IMR-90 (cell line): ENCODE measurements at regions not wholly inside any gene's neighbourhood (a gene's known extent, or its start where the extent isn't known, plus 50 kb on each side); places are given as distances from the start of the nearest gene placed in this dataset.

Experiments used
- ATAC-seq: fragments of 200-7000 bp; cut with Tn5 transposase; 2 replicates; pipeline ENCODE4 v1.9.1; 2020; ENCODE audit warnings: low read depth, mild to moderate bottlenecking, moderate library complexity
- BruUV-seq: library from RNA; stranded (reverse); fragments of 400-500 nt; replicated peaks from 2 replicates; lab custom pipeline; 2021; lab: Mats Ljungman, UMichigan
- CTCF ChIA-PET: fragments of 300-600 bp; formaldehyde crosslinking; extraction: SDS; loops from one replicate; lab custom pipeline; 2021; ENCODE audit warnings: antibody characterized with exemption; lab: Yijun Ruan, JAX
- POLR2A ChIA-PET: fragments of 300-600 bp; sonication (Branson Sonifier 250); formaldehyde crosslinking; loops from one replicate; lab custom pipeline; 2022; ENCODE audit warnings: antibody characterized with exemption; ENCODE audit not compliant: unreplicated experiment; lab: Charles Lee
- DNase-seq: peaks from one replicate; pipeline ENCODE4 v3.0.0; 2013
- H2AFZ ChIP-seq: replicated peaks from 2 replicates; pipeline ENCODE3; 2013; ENCODE audit warnings: low read length, mild to moderate bottlenecking; ENCODE audit not compliant: poor library complexity
- H2AK5ac ChIP-seq: 2 replicates; pipeline ENCODE4 v1.6.1; 2013; ENCODE audit warnings: low read depth, low read length, inconsistent platforms
- H2AK9ac ChIP-seq: replicated peaks from 2 replicates; pipeline ENCODE3; 2013; ENCODE audit warnings: mild to moderate bottlenecking, low read depth, low read length, moderate library complexity; ENCODE audit not compliant: poor library complexity
- H2BK120ac ChIP-seq: 2 replicates; pipeline ENCODE4 v1.6.1; 2013; ENCODE audit warnings: low read depth, low read length, inconsistent platforms
- H2BK15ac ChIP-seq: 3 replicates; pipeline ENCODE4 v1.6.1; 2013; ENCODE audit warnings: low read depth, low read length, inconsistent platforms
- H2BK20ac ChIP-seq: 2 replicates; pipeline ENCODE4 v1.6.1; 2013; ENCODE audit warnings: low read depth, mild to moderate bottlenecking, inconsistent platforms, low read length, moderate library complexity
- H2BK5ac ChIP-seq: 2 replicates; pipeline ENCODE4 v1.6.1; 2013; ENCODE audit warnings: mild to moderate bottlenecking, low read depth, low read length, inconsistent platforms; ENCODE audit not compliant: poor library complexity, severe bottlenecking
- H3K14ac ChIP-seq: replicated peaks from 2 replicates; pipeline ENCODE4 v1.6.1; 2013; ENCODE audit warnings: low read depth, low read length, inconsistent platforms
- H3K18ac ChIP-seq: 2 replicates; pipeline ENCODE4 v1.6.1; 2013; ENCODE audit warnings: low read depth, low read length, control low read depth
- H3K23ac ChIP-seq: 2 replicates; pipeline ENCODE4 v1.6.1; 2013; ENCODE audit warnings: low read depth, low read length, inconsistent platforms
- H3K27ac ChIP-seq: 2 replicates; pipeline ENCODE4 v1.5.1; 2013; ENCODE audit warnings: mild to moderate bottlenecking, control low read depth, low read length; ENCODE audit not compliant: insufficient read depth
- H3K27me3 ChIP-seq: 2 replicates; pipeline ENCODE4 v1.6.1; 2013; ENCODE audit warnings: low read length; ENCODE audit not compliant: control insufficient read depth, insufficient read depth
- H3K36me3 ChIP-seq: 2 replicates; pipeline ENCODE4 v1.6.1; 2013; ENCODE audit warnings: low read length, mixed read lengths; ENCODE audit not compliant: control insufficient read depth, insufficient read depth
- H3K4ac ChIP-seq: 2 replicates; pipeline ENCODE4 v1.6.1; 2013; ENCODE audit warnings: low read depth, low read length, inconsistent platforms
- H3K4me1 ChIP-seq: 2 replicates; pipeline ENCODE4 v1.6.1; 2013; ENCODE audit warnings: low read length, mixed read lengths; ENCODE audit not compliant: control insufficient read depth, insufficient read depth
- H3K4me2 ChIP-seq: 2 replicates; pipeline ENCODE4 v1.6.1; 2013; ENCODE audit warnings: low read depth, mild to moderate bottlenecking, control low read depth, low read length, moderate library complexity
- H3K4me3 ChIP-seq: 2 replicates; pipeline ENCODE4 v1.5.1; 2013; ENCODE audit warnings: low read depth, mild to moderate bottlenecking, control low read depth, low read length, moderate library complexity; ENCODE audit not compliant: insufficient read depth
- H3K56ac ChIP-seq: 2 replicates; pipeline ENCODE4 v1.6.1; 2013; ENCODE audit warnings: low read length, inconsistent platforms; ENCODE audit not compliant: insufficient read depth; ENCODE audit errors: extremely low read depth
- H3K79me1 ChIP-seq, 2 experiments: 2 replicates each; pipeline ENCODE4 v1.6.1; 2013; ENCODE audit warnings: low read length in 2 of 2, inconsistent platforms in 1 of 2, low read depth in 1 of 2
- H3K9ac ChIP-seq: 2 replicates; pipeline ENCODE4 v1.6.1; 2013; ENCODE audit warnings: low read depth, low read length, control low read depth
- H3K9me1 ChIP-seq: 2 replicates; pipeline ENCODE4 v1.6.1; 2013; ENCODE audit warnings: low read length, inconsistent platforms; ENCODE audit not compliant: insufficient read depth
- H3K9me3 ChIP-seq: 2 replicates; pipeline ENCODE4 v1.6.1; 2013; ENCODE audit warnings: low read length; ENCODE audit not compliant: control insufficient read depth, insufficient read depth
- H4K20me1 ChIP-seq: 2 replicates; pipeline ENCODE4 v1.6.1; 2013; ENCODE audit warnings: low read length, inconsistent platforms; ENCODE audit not compliant: insufficient read depth
- H4K5ac ChIP-seq: 2 replicates; pipeline ENCODE4 v1.6.1; 2013; ENCODE audit warnings: mild to moderate bottlenecking, low read depth, low read length, control low read depth
- H4K8ac ChIP-seq, 2 experiments: 2 replicates each; pipeline ENCODE4 v1.6.1; 2013; ENCODE audit warnings: low read depth in 2 of 2, low read length in 2 of 2, control low read depth in 1 of 2, inconsistent platforms in 1 of 2
- H4K91ac ChIP-seq: 2 replicates; pipeline ENCODE4 v1.6.1; 2013; ENCODE audit warnings: low read depth, low read length, inconsistent platforms; ENCODE audit not compliant: insufficient read depth
- BHLHE40 ChIP-seq: fragments of 150-350 bp; IDR thresholded peaks from 2 replicates; pipeline ENCODE4 v1.6.1; 2016; ENCODE audit warnings: mild to moderate bottlenecking, low read depth, low read length
- FOS ChIP-seq: fragments of 150-350 bp; IDR thresholded peaks from 2 replicates; pipeline ENCODE4 v1.6.1; 2016; ENCODE audit warnings: low read depth, low read length
- MAFK ChIP-seq: IDR thresholded peaks from 2 replicates; pipeline ENCODE4 v1.6.1; 2012; ENCODE audit warnings: low read depth, low read length, improper control_type of control experiment
- MAZ ChIP-seq: IDR thresholded peaks from 2 replicates; pipeline ENCODE4 v1.6.1; 2012; ENCODE audit warnings: low read depth, mild to moderate bottlenecking, low read length, improper control_type of control experiment, moderate library complexity, borderline replicate concordance
- MXI1 ChIP-seq: IDR thresholded peaks from 2 replicates; pipeline ENCODE4 v1.6.1; 2012; ENCODE audit warnings: low read depth, mild to moderate bottlenecking, low read length, moderate library complexity, borderline replicate concordance
- NFE2L2 ChIP-seq: fragments of 150-350 bp; IDR thresholded peaks from 2 replicates; pipeline ENCODE4 v1.6.1; 2016; ENCODE audit warnings: low read depth, mild to moderate bottlenecking, low read length
- POLR2A ChIP-seq: IDR thresholded peaks from 2 replicates; pipeline ENCODE4 v1.6.1; 2012; ENCODE audit warnings: mild to moderate bottlenecking, low read depth, low read length
- RCOR1 ChIP-seq: IDR thresholded peaks from 2 replicates; pipeline ENCODE4 v1.6.1; 2012; ENCODE audit warnings: mild to moderate bottlenecking, low read length, improper control_type of control experiment; ENCODE audit not compliant: insufficient replicate concordance
- RFX5 ChIP-seq: IDR thresholded peaks from 2 replicates; pipeline ENCODE4 v1.8.0; 2012; ENCODE audit warnings: low read depth, mild to moderate bottlenecking, low read length, moderate library complexity
- SMC3 ChIP-seq: fragments of 150-350 bp; IDR thresholded peaks from 2 replicates; pipeline ENCODE4 v1.6.1; 2016; ENCODE audit warnings: low read depth, mild to moderate bottlenecking, antibody characterized with exemption, low read length, moderate library complexity
- WGBS, 2 experiments: methylation state at CpG; one replicate each; pipeline versions ENCODE4 v1.1.5 to v1.1.7; 2013; ENCODE audit warnings: missing lambda C conversion rate in 2 of 2; ENCODE audit not compliant: insufficient read length in 1 of 2; ENCODE audit errors: extremely low coverage in 2 of 2; 5-methylcytosine and 5-hydroxymethylcytosine counted together
- dilution Hi-C: fragments of 300-500 bp; cut with HindIII; formaldehyde crosslinking; loops from one replicate; pipeline ENCODE4 v1.14.3; 2018; ENCODE audit warnings: low sequenced_read_pairs; ENCODE audit not compliant: unreplicated experiment
- in situ Hi-C: fragments of 300-500 bp; cut with MboI; formaldehyde crosslinking; loops from 3 replicates; pipeline ENCODE4 v1.14.3; 2019; ENCODE audit warnings: low sequenced_read_pairs, inconsistent platforms, mixed read lengths
- intact Hi-C: fragments of 100-400 bp; cut with micrococcal nuclease; formaldehyde crosslinking; loops from 2 replicates; pipeline ENCODE4 v1.10.0; 2022
- TF ChIP-seq, protein P1 (sequence below): fragments of 150-350 bp; IDR thresholded peaks from 2 replicates; pipeline ENCODE4 v1.6.1; 2016; ENCODE audit warnings: low read depth, mild to moderate bottlenecking, low read length, moderate library complexity, borderline replicate concordance
- TF ChIP-seq, protein P2 (sequence below): conservative IDR thresholded peaks from 2 replicates; pipeline ENCODE4 v1.5.1; 2012; ENCODE audit warnings: mild to moderate bottlenecking, low read depth, low read length, improper control_type of control experiment

DNA sequence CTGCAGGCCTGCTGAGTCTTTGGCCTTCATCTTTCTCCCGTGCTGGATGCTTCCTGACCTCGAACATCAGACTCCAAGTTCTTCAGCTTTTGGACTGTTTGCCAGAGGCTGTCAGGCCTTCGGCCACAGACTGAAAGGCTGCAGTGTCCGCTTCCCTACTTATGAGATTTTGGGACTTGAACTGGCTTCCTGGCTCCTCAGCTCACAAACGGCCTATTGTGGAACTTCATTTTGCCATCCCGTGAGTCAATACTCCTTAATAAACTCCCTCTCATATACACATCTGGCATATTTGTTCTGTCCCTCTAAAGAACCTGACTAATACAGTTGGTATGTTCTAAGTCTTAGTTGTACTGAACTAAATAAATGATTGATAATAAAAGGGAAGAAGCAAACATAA is 702.8 kb upstream of the LINC00305 start:
- H2BK120ac ChIP-seq = no peak overlapping the region
- H2AFZ ChIP-seq = no peak overlapping the region
- H3K27me3 ChIP-seq = no peaks in the 10 kb centered on the region
- 40% methylated on average over 1 of the region's 6 CpGs; no CpG with 5 or more reads in 1 of the 2 experiments for WGBS, 2 experiments
- no peak overlapping the region for H3K56ac ChIP-seq
- intact Hi-C loops = no loop called here
- H3K4me1 ChIP-seq = no peaks in the 10 kb centered on the region
- H3K9me3 ChIP-seq = no peaks in the 10 kb centered on the region
- H2BK20ac ChIP-seq = no peak overlapping the region
- no peak overlapping the region for H4K91ac ChIP-seq
- no TSS peak for BruUV-seq
- no peak for ATAC-seq
- no peaks in the 10 kb centered on the region for H3K79me1 ChIP-seq
- no peak overlapping the region for H3K18ac ChIP-seq
- H2BK5ac ChIP-seq = no peak overlapping the region
- H3K36me3 ChIP-seq = no peaks in the 10 kb centered on the region
- dilution Hi-C loops = no loop called here
- in situ Hi-C loops = no loop called here
- no peak overlapping the region for H3K14ac ChIP-seq
- no peak overlapping the region for H3K9ac ChIP-seq
- H2AK5ac ChIP-seq = no peak overlapping the region
- H3K4me3 ChIP-seq = no peak overlapping the region
- CTCF ChIA-PET = no interaction called here
- POLR2A ChIA-PET = no interaction called here
- no peak overlapping the region for H3K4ac ChIP-seq
- H4K5ac ChIP-seq = no peak overlapping the region
- DNase-seq = no peak
- no peak overlapping the region for H3K23ac ChIP-seq
- TF ChIP-seq, protein P1, sequence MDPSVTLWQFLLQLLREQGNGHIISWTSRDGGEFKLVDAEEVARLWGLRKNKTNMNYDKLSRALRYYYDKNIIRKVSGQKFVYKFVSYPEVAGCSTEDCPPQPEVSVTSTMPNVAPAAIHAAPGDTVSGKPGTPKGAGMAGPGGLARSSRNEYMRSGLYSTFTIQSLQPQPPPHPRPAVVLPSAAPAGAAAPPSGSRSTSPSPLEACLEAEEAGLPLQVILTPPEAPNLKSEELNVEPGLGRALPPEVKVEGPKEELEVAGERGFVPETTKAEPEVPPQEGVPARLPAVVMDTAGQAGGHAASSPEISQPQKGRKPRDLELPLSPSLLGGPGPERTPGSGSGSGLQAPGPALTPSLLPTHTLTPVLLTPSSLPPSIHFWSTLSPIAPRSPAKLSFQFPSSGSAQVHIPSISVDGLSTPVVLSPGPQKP = no peak
- TF ChIP-seq NFE2L2 = no peak
- no peak for TF ChIP-seq BHLHE40
- no peak for TF ChIP-seq MAFK
- TF ChIP-seq MAZ = no peak
- TF ChIP-seq, protein P2, sequence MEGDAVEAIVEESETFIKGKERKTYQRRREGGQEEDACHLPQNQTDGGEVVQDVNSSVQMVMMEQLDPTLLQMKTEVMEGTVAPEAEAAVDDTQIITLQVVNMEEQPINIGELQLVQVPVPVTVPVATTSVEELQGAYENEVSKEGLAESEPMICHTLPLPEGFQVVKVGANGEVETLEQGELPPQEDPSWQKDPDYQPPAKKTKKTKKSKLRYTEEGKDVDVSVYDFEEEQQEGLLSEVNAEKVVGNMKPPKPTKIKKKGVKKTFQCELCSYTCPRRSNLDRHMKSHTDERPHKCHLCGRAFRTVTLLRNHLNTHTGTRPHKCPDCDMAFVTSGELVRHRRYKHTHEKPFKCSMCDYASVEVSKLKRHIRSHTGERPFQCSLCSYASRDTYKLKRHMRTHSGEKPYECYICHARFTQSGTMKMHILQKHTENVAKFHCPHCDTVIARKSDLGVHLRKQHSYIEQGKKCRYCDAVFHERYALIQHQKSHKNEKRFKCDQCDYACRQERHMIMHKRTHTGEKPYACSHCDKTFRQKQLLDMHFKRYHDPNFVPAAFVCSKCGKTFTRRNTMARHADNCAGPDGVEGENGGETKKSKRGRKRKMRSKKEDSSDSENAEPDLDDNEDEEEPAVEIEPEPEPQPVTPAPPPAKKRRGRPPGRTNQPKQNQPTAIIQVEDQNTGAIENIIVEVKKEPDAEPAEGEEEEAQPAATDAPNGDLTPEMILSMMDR = no peak
- no peak for TF ChIP-seq FOS
- TF ChIP-seq POLR2A = no peak
- TF ChIP-seq SMC3 = no peak
- no peak for TF ChIP-seq RCOR1
- no peak for TF ChIP-seq MXI1
- no peak for TF ChIP-seq RFX5
- H3K9me1 ChIP-seq = no peaks in the 10 kb centered on the region
- H2BK15ac ChIP-seq = no peak overlapping the region
- no peak overlapping the region for H3K27ac ChIP-seq
- no peak overlapping the region for H4K8ac ChIP-seq
- H4K20me1 ChIP-seq = no peaks in the 10 kb centered on the region
- H2AK9ac ChIP-seq = no peak overlapping the region
- no peak overlapping the region for H3K4me2 ChIP-seq
